ENCODE measurements at regions not wholly inside any gene's neighbourhood (a gene's known extent, or its start where the extent isn't known, plus 50 kb on each side); places are given as distances from the start of the nearest gene placed in this dataset.

DNA sequence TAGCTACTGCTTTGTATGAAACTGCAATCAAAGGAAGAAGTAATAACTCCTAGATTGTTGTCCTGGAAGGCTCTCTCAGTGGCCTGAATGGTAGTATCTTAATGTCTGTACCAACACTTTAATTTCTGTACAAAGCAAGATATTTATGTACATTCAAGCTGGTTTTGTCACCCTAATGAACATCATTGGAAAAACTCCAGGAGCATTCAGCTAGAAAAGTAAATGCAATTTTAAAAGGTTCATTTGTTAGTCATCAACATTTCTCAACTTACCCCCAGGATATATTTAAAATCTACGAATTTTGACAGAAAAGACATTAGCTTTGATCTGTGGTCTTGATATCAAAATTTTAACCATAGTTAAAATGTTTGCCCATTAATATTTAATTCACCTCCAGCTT, 80.0 kb upstream of the FGF13 start (continued):
- TF ChIP-seq EGR1 (IDR thresholded peaks at IDR 0.05; ENCODE audit: borderline replicate concordance, low read depth, low read length) = no peak
- no peak for TF ChIP-seq NRF1 (IDR thresholded peaks at IDR 0.05; ENCODE audit: low read depth, low read length)

DNA sequence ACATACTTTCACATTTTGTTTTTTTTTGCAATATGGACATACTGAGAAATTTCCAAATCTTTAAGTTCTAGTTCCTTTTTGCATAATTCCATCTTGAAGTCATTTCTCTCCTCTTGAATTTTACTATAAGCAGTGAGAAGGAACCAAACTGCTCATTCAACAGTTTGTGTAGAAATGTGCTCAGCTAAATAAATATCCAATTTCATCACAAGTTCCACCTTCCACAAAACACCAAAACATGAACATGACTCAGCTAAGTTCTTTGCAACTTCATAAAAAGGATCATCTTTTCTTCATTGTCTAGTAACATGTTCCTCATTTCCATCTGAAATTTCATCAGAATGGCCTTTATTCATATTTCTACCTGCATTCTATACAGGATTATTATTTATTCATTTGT, 77.3 kb upstream of the FGF13 start:
- Histone ChIP-seq H3K18ac (ENCODE audit: extremely low read depth, low read length) (no peak overlapping the region), H3K9me3 (ENCODE audit: insufficient read depth in 2 of 2, low read depth in 1 of 2, low read length in 1 of 2) (no peaks in the 10 kb centered on the region), H4K8ac (ENCODE audit: extremely low read depth, insufficient read depth, low read length) (no peak overlapping the region), H2BK120ac (replicated peaks; ENCODE audit: low read depth, low read length) (no peak overlapping the region), H3K79me1 (ENCODE audit: low read depth, low read length) (no peaks in the 10 kb centered on the region), H2BK20ac (ENCODE audit: low read length) (no peak overlapping the region), H2BK12ac (ENCODE audit: low read depth, low read length) (no peak overlapping the region), H3K79me2 (ENCODE audit: control insufficient read depth in 1 of 2, insufficient read depth in 2 of 2, low read length in 2 of 2) (no peaks in the 10 kb centered on the region), H2BK15ac (ENCODE audit: low read length) (no peak overlapping the region), H4K91ac (replicated peaks; ENCODE audit: insufficient read length, low read length) (no peak overlapping the region), H3K27me3 (replicated peaks in 1 of 4; ENCODE audit: control insufficient read depth in 3 of 4, extremely low read depth in 1 of 4, insufficient read depth in 3 of 4, low read length in 3 of 4) (no peaks in the 10 kb centered on the region), H3K4me2 (ENCODE audit: insufficient read depth in 1 of 2, low read depth in 2 of 2, low read length in 2 of 2) (no peak overlapping the region), H4K20me1 (replicated peaks in 1 of 2; ENCODE audit: control insufficient read depth in 1 of 2, insufficient read depth in 2 of 2, low read length in 2 of 2) (no peaks in the 10 kb centered on the region), H3K36me3 (ENCODE audit: control insufficient read depth in 2 of 4, insufficient read depth in 4 of 4, low read length in 3 of 4) (no peaks in the 10 kb centered on the region), H3K9ac (replicated peaks in 1 of 4; ENCODE audit: extremely low read depth in 1 of 4, low read depth in 3 of 4, low read length in 3 of 4) (no peak overlapping the region), H2AK5ac (ENCODE audit: low read depth, low read length) (no peak overlapping the region), H2AFZ (ENCODE audit: low read length) (no peak overlapping the region), H3K23ac (ENCODE audit: insufficient read length) (no peak overlapping the region), H3K56ac (replicated peaks; ENCODE audit: insufficient read length, low read depth, low read length) (no peak overlapping the region), H3K4me3 (ENCODE audit: extremely low read depth in 1 of 4, insufficient read depth in 2 of 4, low read depth in 3 of 4, low read length in 4 of 4) (no peak overlapping the region), H3K14ac (ENCODE audit: insufficient read length) (no peak overlapping the region), H4K5ac (ENCODE audit: insufficient read length, low read depth, low read length) (no peak overlapping the region), H2BK5ac (ENCODE audit: low read depth, low read length) (no peak overlapping the region), H3K23me2 (ENCODE audit: low read depth, low read length) (no peaks in the 10 kb centered on the region), H3K4me1 (replicated peaks in 1 of 4; ENCODE audit: control insufficient read depth in 3 of 4, insufficient read depth in 4 of 4, low read length in 3 of 4) (no peaks in the 10 kb centered on the region), H3K4ac (replicated peaks; ENCODE audit: insufficient read length, low read depth, low read length) (no peak overlapping the region), H3K27ac (ENCODE audit: low read depth, low read length) (no peak overlapping the region)
- DNase-seq (ENCODE audit: low read depth in 1 of 2, low spot score in 2 of 2) (no peak), FAIRE-seq (no peak)
- POLR2A ChIA-PET (ENCODE audit: partially characterized antibody) = no interaction called here
- CTCF ChIA-PET (ENCODE audit: partially characterized antibody) = no interaction called here
- TF ChIP-seq SAP30 (IDR thresholded peaks at IDR 0.05; ENCODE audit: insufficient read depth, insufficient replicate concordance, low read length) (no peak), POLR2AphosphoS5 (IDR thresholded peaks at IDR 0.05; ENCODE audit: low read depth, low read length) (no peak), RAD21 (IDR thresholded peaks at IDR 0.05 in 1 of 2, conservative IDR thresholded peaks at IDR 0.05 in 1 of 2; ENCODE audit: low read depth in 2 of 2, low read length in 2 of 2) (no peak), BRCA1 (IDR thresholded peaks at IDR 0.05; ENCODE audit: low read depth, low read length) (no peak), SUZ12 (IDR thresholded peaks at IDR 0.05; ENCODE audit: low read length) (no peak), CHD2 (IDR thresholded peaks at IDR 0.05; ENCODE audit: low read length) (no peak), EP300 (IDR thresholded peaks at IDR 0.05; ENCODE audit: borderline replicate concordance in 1 of 2, low read depth in 2 of 2, low read length in 2 of 2) (no peak), KDM5A (IDR thresholded peaks at IDR 0.05; ENCODE audit: low read length) (no peak), KDM4A (IDR thresholded peaks at IDR 0.05; ENCODE audit: low read depth, low read length, severe bottlenecking) (no peak), JUND (IDR thresholded peaks at IDR 0.05; ENCODE audit: low read length) (no peak), TBP (IDR thresholded peaks at IDR 0.05; ENCODE audit: low read depth, low read length) (no peak), RXRA (IDR thresholded peaks at IDR 0.05; ENCODE audit: insufficient read depth, low read depth, low read length) (no peak), RFX5 (IDR thresholded peaks at IDR 0.05; ENCODE audit: borderline replicate concordance, low read depth, low read length) (no peak)
